ENCODE measurements at regions not wholly inside any gene's neighbourhood (a gene's known extent, or its start where the extent isn't known, plus 50 kb on each side); places are given as distances from the start of the nearest gene placed in this dataset.
"Not testable (repeated sequence)": the region's sequence is repeated elsewhere in the genome, so short reads cannot be mapped to it uniquely, and the experiment has no call there.

- H3K79me2 ChIP-seq (ENCODE audit: low read depth); BruUV-seq (replicated peaks); H2AFZ ChIP-seq; H3F3A ChIP-seq (ENCODE audit: insufficient read depth, low read depth); H3K4me2 ChIP-seq; H3K9me3 ChIP-seq (ENCODE audit: insufficient read depth, low read depth); H3K9me2 ChIP-seq (ENCODE audit: insufficient read depth); H3K4me1 ChIP-seq (replicated peaks; ENCODE audit: insufficient read depth); POLR2A ChIA-PET (ENCODE audit: unreplicated experiment); intact Hi-C loops (cut with micrococcal nuclease; ENCODE audit: unreplicated experiment); H3K27ac ChIP-seq; H4K20me1 ChIP-seq (ENCODE audit: insufficient read depth); DNase-seq; H3K27me3 ChIP-seq (ENCODE audit: insufficient read depth, low read depth); CTCF ChIA-PET; H3K36me3 ChIP-seq (ENCODE audit: low read depth); H3K4me3 ChIP-seq: not testable (repeated sequence)
Observed at GRCh38 chr7:150093897-150094296, 220.1 kb downstream of the ATP6V0E2 start.

- DNase-seq; H3K4me2 ChIP-seq; H3F3A ChIP-seq (ENCODE audit: insufficient read depth, low read depth); H3K79me2 ChIP-seq (ENCODE audit: low read depth); H3K4me3 ChIP-seq; CTCF ChIA-PET; H4K20me1 ChIP-seq (ENCODE audit: insufficient read depth); intact Hi-C loops (cut with micrococcal nuclease; ENCODE audit: unreplicated experiment); BruUV-seq (replicated peaks); H3K27ac ChIP-seq; H3K36me3 ChIP-seq (ENCODE audit: low read depth); H3K27me3 ChIP-seq (ENCODE audit: insufficient read depth, low read depth); H2AFZ ChIP-seq; H3K9me3 ChIP-seq (ENCODE audit: insufficient read depth, low read depth); POLR2A ChIA-PET (ENCODE audit: unreplicated experiment); H3K9me2 ChIP-seq (ENCODE audit: insufficient read depth): not testable (repeated sequence)
- H3K4me1 ChIP-seq (replicated peaks; ENCODE audit: insufficient read depth), result peaks cover 11% of the 10 kb centered on the region
Observed at GRCh38 chr7:150096213-150096994, 222.6 kb downstream of the ATP6V0E2 start.

- peaks cover 19% of the 10 kb centered on the region for H3K4me1 ChIP-seq (replicated peaks; ENCODE audit: insufficient read depth)
Observed at GRCh38 chr7:150098592-150098991, 224.6 kb upstream of the LRRC61 start.

GRCh38 chr7:150101282-150101681 lies 221.9 kb upstream of the LRRC61 start:
- Histone ChIP-seq H3F3A (ENCODE audit: insufficient read depth, low read depth) (peaks cover 16% of the 10 kb centered on the region; the same call in 1 of the 2 replicates), H3K4me1 (replicated peaks; ENCODE audit: insufficient read depth) (peaks cover 19% of the 10 kb centered on the region), H3K4me2 (peak overlapping the region; percentile 50)
- CTCF ChIA-PET; POLR2A ChIA-PET (ENCODE audit: unreplicated experiment); H3K4me3 ChIP-seq; H4K20me1 ChIP-seq (ENCODE audit: insufficient read depth); H3K79me2 ChIP-seq (ENCODE audit: low read depth); H3K27ac ChIP-seq; BruUV-seq (replicated peaks); H3K9me3 ChIP-seq (ENCODE audit: insufficient read depth, low read depth); H3K27me3 ChIP-seq (ENCODE audit: insufficient read depth, low read depth); intact Hi-C loops (cut with micrococcal nuclease; ENCODE audit: unreplicated experiment); H2AFZ ChIP-seq; H3K9me2 ChIP-seq (ENCODE audit: insufficient read depth); H3K36me3 ChIP-seq (ENCODE audit: low read depth): not testable (repeated sequence)
- DNase-seq, result peak; percentile 80 to 95

More at GRCh38 chr7:150098592-150098991, 224.6 kb upstream of the LRRC61 start:
- H4K20me1 ChIP-seq (ENCODE audit: insufficient read depth); H3K9me3 ChIP-seq (ENCODE audit: insufficient read depth, low read depth); H3K9me2 ChIP-seq (ENCODE audit: insufficient read depth); H3K4me3 ChIP-seq; intact Hi-C loops (cut with micrococcal nuclease; ENCODE audit: unreplicated experiment); H3K36me3 ChIP-seq (ENCODE audit: low read depth); H2AFZ ChIP-seq; H3K4me2 ChIP-seq; BruUV-seq (replicated peaks); H3K27me3 ChIP-seq (ENCODE audit: insufficient read depth, low read depth); DNase-seq; H3K27ac ChIP-seq; CTCF ChIA-PET; POLR2A ChIA-PET (ENCODE audit: unreplicated experiment); H3K79me2 ChIP-seq (ENCODE audit: low read depth): not testable (repeated sequence)
- peaks cover 16% of the 10 kb centered on the region; the same call in 1 of the 2 replicates for H3F3A ChIP-seq (ENCODE audit: insufficient read depth, low read depth)

GRCh38 chr7:150107283-150107682 lies 215.9 kb upstream of the LRRC61 start:
- H3K4me3 ChIP-seq; CTCF ChIA-PET; H3K27me3 ChIP-seq (ENCODE audit: insufficient read depth, low read depth); H3K4me1 ChIP-seq (replicated peaks; ENCODE audit: insufficient read depth); intact Hi-C loops (cut with micrococcal nuclease; ENCODE audit: unreplicated experiment); H4K20me1 ChIP-seq (ENCODE audit: insufficient read depth); BruUV-seq (replicated peaks); POLR2A ChIA-PET (ENCODE audit: unreplicated experiment); H3K27ac ChIP-seq; H3F3A ChIP-seq (ENCODE audit: insufficient read depth, low read depth); H3K9me2 ChIP-seq (ENCODE audit: insufficient read depth); H3K4me2 ChIP-seq; H3K36me3 ChIP-seq (ENCODE audit: low read depth); H3K79me2 ChIP-seq (ENCODE audit: low read depth); DNase-seq; H3K9me3 ChIP-seq (ENCODE audit: insufficient read depth, low read depth); H2AFZ ChIP-seq: not testable (repeated sequence)

GRCh38 chr7:150110375-150110820 lies 212.8 kb upstream of the LRRC61 start:
- BruUV-seq (replicated peaks); intact Hi-C loops (cut with micrococcal nuclease; ENCODE audit: unreplicated experiment); H3K27me3 ChIP-seq (ENCODE audit: insufficient read depth, low read depth); H3K9me3 ChIP-seq (ENCODE audit: insufficient read depth, low read depth); H3K27ac ChIP-seq; H3K4me1 ChIP-seq (replicated peaks; ENCODE audit: insufficient read depth); H4K20me1 ChIP-seq (ENCODE audit: insufficient read depth); H3K4me3 ChIP-seq; CTCF ChIA-PET; H3K79me2 ChIP-seq (ENCODE audit: low read depth); H2AFZ ChIP-seq; H3K9me2 ChIP-seq (ENCODE audit: insufficient read depth); H3F3A ChIP-seq (ENCODE audit: insufficient read depth, low read depth); POLR2A ChIA-PET (ENCODE audit: unreplicated experiment); H3K4me2 ChIP-seq; H3K36me3 ChIP-seq (ENCODE audit: low read depth): not testable (repeated sequence)
- peak; percentile 51 to 66 for DNase-seq

- POLR2A ChIA-PET (ENCODE audit: unreplicated experiment); H3K9me3 ChIP-seq (ENCODE audit: insufficient read depth, low read depth); H2AFZ ChIP-seq; H3F3A ChIP-seq (ENCODE audit: insufficient read depth, low read depth); H3K27ac ChIP-seq; DNase-seq; intact Hi-C loops (cut with micrococcal nuclease; ENCODE audit: unreplicated experiment); CTCF ChIA-PET; H3K9me2 ChIP-seq (ENCODE audit: insufficient read depth); BruUV-seq (replicated peaks); H3K27me3 ChIP-seq (ENCODE audit: insufficient read depth, low read depth); H4K20me1 ChIP-seq (ENCODE audit: insufficient read depth); H3K36me3 ChIP-seq (ENCODE audit: low read depth); H3K4me3 ChIP-seq; H3K4me1 ChIP-seq (replicated peaks; ENCODE audit: insufficient read depth); H3K79me2 ChIP-seq (ENCODE audit: low read depth); H3K4me2 ChIP-seq: not testable (repeated sequence)
Observed at GRCh38 chr7:150110882-150111281, 212.3 kb upstream of the LRRC61 start.
